ENCODE measurements at regions not wholly inside any gene's neighbourhood (a gene's known extent, or its start where the extent isn't known, plus 50 kb on each side); places are given as distances from the start of the nearest gene placed in this dataset.
"Not testable (repeated sequence)": the region's sequence is repeated elsewhere in the genome, so short reads cannot be mapped to it uniquely, and the experiment has no call there.

- DNase-seq: no peak
These were observed 1341.5 kb downstream of the BRD1 start for GRCh38 chr22:48486134-48486532.

GRCh38 chr22:48485149-48486133 lies 1342.2 kb downstream of the BRD1 start:
- no peak for DNase-seq

- DNase-seq: no peak
These were observed 1343.7 kb downstream of the BRD1 start for GRCh38 chr22:48483764-48484528.

GRCh38 chr22:48482771-48483170 lies 1344.9 kb downstream of the BRD1 start:
- no peak for DNase-seq

GRCh38 chr22:48482198-48482597 lies 1345.5 kb downstream of the BRD1 start:
- DNase-seq: not testable (repeated sequence)

GRCh38 chr22:48481748-48482147 lies 1345.9 kb downstream of the BRD1 start:
- no peak for DNase-seq

- DNase-seq: no peak
These were observed 1349.0 kb downstream of the BRD1 start for GRCh38 chr22:48478529-48479265.

- DNase-seq: no peak
These were observed 1349.5 kb downstream of the BRD1 start for GRCh38 chr22:48478124-48478523.

GRCh38 chr22:48477031-48477721 lies 1350.5 kb downstream of the BRD1 start:
- no peak for DNase-seq

GRCh38 chr22:48476577-48476976 lies 1351.1 kb downstream of the BRD1 start:
- DNase-seq: no peak

- DNase-seq: no peak
These were observed 1351.9 kb downstream of the BRD1 start for GRCh38 chr22:48475661-48476345.

- no peak for DNase-seq
These were observed 1352.8 kb downstream of the BRD1 start for GRCh38 chr22:48474881-48475280.

- DNase-seq: no peak
These were observed 1354.5 kb downstream of the BRD1 start for GRCh38 chr22:48473202-48473601.

GRCh38 chr22:48464246-48464645 lies 1363.4 kb downstream of the BRD1 start:
- DNase-seq: no peak

- no peak for DNase-seq
These were observed 1367.5 kb downstream of the BRD1 start for GRCh38 chr22:48459859-48460823.

- no peak for DNase-seq
These were observed 1368.4 kb downstream of the BRD1 start for GRCh38 chr22:48459259-48459658.

GRCh38 chr22:48456449-48456848 lies 1371.2 kb downstream of the BRD1 start:
- DNase-seq: no peak

GRCh38 chr22:48453751-48454485 lies 1373.8 kb downstream of the BRD1 start:
- no peak for DNase-seq

- no peak for DNase-seq
These were observed 1374.5 kb downstream of the BRD1 start for GRCh38 chr22:48453171-48453570.

GRCh38 chr22:48452766-48453165 lies 1374.9 kb downstream of the BRD1 start:
- no peak for DNase-seq

Measured in CD4-positive, alpha-beta T cell treated with Interleukin-1 beta for 1 hour (primary cell).